ENCODE measurements at regions not wholly inside any gene's neighbourhood (a gene's known extent, or its start where the extent isn't known, plus 50 kb on each side); places are given as distances from the start of the nearest gene placed in this dataset.
"Not testable (repeated sequence)": the region's sequence is repeated elsewhere in the genome, so short reads cannot be mapped to it uniquely, and the experiment has no call there.

DNA sequence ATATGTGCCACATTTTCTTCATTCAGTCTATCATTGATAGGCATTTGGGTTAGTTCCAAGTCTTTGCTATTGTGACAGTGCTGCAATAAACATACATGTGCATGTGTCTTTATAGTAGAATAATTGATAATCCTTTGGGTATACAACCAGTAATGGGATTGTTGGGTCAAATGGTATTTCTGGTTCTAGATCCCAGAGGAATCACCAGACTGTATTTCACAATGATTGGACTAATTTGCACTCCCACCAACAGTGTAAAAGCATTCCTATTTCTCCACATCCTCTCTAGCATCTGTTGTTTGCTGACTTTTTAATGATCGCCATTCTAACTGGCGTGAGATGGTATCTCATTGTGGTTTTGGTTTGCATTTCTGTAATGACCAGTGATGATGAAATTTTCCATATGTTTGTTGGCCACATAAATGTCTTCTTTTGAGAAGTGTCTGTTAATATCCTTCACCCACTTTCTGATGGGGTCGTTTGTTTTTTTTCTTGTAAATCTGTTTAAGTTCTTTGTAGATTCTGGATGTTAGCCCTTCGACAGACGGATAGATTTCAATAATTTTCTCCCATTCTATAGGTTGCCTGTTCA, 801.3 kb upstream of the ADAMTS5 start:
- TF ChIP-seq, protein P1, sequence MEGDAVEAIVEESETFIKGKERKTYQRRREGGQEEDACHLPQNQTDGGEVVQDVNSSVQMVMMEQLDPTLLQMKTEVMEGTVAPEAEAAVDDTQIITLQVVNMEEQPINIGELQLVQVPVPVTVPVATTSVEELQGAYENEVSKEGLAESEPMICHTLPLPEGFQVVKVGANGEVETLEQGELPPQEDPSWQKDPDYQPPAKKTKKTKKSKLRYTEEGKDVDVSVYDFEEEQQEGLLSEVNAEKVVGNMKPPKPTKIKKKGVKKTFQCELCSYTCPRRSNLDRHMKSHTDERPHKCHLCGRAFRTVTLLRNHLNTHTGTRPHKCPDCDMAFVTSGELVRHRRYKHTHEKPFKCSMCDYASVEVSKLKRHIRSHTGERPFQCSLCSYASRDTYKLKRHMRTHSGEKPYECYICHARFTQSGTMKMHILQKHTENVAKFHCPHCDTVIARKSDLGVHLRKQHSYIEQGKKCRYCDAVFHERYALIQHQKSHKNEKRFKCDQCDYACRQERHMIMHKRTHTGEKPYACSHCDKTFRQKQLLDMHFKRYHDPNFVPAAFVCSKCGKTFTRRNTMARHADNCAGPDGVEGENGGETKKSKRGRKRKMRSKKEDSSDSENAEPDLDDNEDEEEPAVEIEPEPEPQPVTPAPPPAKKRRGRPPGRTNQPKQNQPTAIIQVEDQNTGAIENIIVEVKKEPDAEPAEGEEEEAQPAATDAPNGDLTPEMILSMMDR (IDR thresholded peaks at IDR 0.05) = not testable (repeated sequence)
- TF ChIP-seq EP300 (IDR thresholded peaks at IDR 0.05) = not testable (repeated sequence)
